ENCODE measurements at regions not wholly inside any gene's neighbourhood (a gene's known extent, or its start where the extent isn't known, plus 50 kb on each side); places are given as distances from the start of the nearest gene placed in this dataset.

DNA sequence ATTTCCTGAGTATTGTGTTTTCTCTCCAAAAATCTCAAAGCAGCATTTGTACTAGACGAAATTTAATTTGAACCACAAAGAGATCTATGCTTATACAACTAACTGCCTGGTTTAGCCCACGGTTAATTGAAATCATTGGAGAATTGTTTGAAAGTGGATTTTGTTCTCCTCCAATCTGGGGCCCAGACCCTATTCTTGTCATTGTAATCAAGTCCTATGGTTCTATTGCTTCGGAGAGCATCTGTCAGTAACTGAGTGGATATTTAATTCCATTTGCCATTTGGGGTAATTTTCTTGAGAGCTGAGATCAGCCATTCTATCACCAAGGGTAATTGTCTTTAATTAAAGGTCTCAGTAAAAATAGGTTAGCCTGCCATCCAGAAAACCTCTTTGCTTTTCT lies 117.0 kb upstream of the KCNG1 start:
- Histone ChIP-seq H3K4me1 (ENCODE audit: control insufficient read depth, extremely low read depth, insufficient read depth, low read length) (no peaks in the 10 kb centered on the region), H3K4me3 (ENCODE audit: control insufficient read depth in 2 of 3, extremely low read depth in 1 of 3, insufficient read depth in 2 of 3, low read depth in 1 of 3, low read length in 3 of 3) (no peak overlapping the region), H3K79me2 (ENCODE audit: control insufficient read depth, insufficient read depth, low read length) (no peaks in the 10 kb centered on the region), H3K27ac (ENCODE audit: control insufficient read depth, insufficient read depth, low read length) (no peak overlapping the region), H3K27me3 (ENCODE audit: control insufficient read depth, extremely low read depth, insufficient read depth, low read length) (peaks cover 9% of the 10 kb centered on the region), H3K9me1 (ENCODE audit: control insufficient read depth, extremely low read depth, insufficient read depth, low read length) (no peaks in the 10 kb centered on the region), H3K4me2 (ENCODE audit: control insufficient read depth, extremely low read depth, insufficient read depth, low read depth, low read length) (no peak overlapping the region), H4K20me1 (ENCODE audit: control insufficient read depth, extremely low read depth, insufficient read depth, low read length) (no peaks in the 10 kb centered on the region), H2AFZ (ENCODE audit: control insufficient read depth, low read length) (no peak overlapping the region), H3K36me3 (ENCODE audit: control insufficient read depth in 2 of 2, extremely low read depth in 1 of 2, insufficient read depth in 2 of 2, low read length in 2 of 2) (no peaks in the 10 kb centered on the region), H3K9me3 (ENCODE audit: control insufficient read depth, low read depth, low read length) (no peaks in the 10 kb centered on the region), H3K9ac (ENCODE audit: control insufficient read depth, extremely low read depth, insufficient read depth, low read length) (no peak overlapping the region)
- TF ChIP-seq EZH2 (IDR thresholded peaks at IDR 0.05; ENCODE audit: low read length) (no peak), CTCF (optimal IDR thresholded peaks at IDR 0.05 in 1 of 3, IDR thresholded peaks at IDR 0.05 in 1 of 3, conservative IDR thresholded peaks at IDR 0.05 in 1 of 3; ENCODE audit: extremely low read depth in 1 of 3, insufficient read depth in 2 of 3, low read length in 3 of 3) (no peak)
- DNase-seq (ENCODE audit: low read depth, low spot score) (no peak), FAIRE-seq (no peak)
- dilution Hi-C loops (cut with MboI; ENCODE audit: extremely low pct_ligation_motif_present, low sequenced_read_pairs): no loop called here

GRCh38 chr20:51138576-51138975 lies 115.7 kb upstream of the KCNG1 start:
- Histone ChIP-seq H3K4me2 (ENCODE audit: control insufficient read depth, extremely low read depth, insufficient read depth, low read depth, low read length) (no peak overlapping the region), H3K27ac (ENCODE audit: control insufficient read depth, insufficient read depth, low read length) (no peak overlapping the region), H3K9me1 (ENCODE audit: control insufficient read depth, extremely low read depth, insufficient read depth, low read length) (no peaks in the 10 kb centered on the region), H3K79me2 (ENCODE audit: control insufficient read depth, insufficient read depth, low read length) (no peaks in the 10 kb centered on the region), H3K27me3 (ENCODE audit: control insufficient read depth, extremely low read depth, insufficient read depth, low read length) (peaks cover 9% of the 10 kb centered on the region), H3K4me1 (ENCODE audit: control insufficient read depth, extremely low read depth, insufficient read depth, low read length) (no peaks in the 10 kb centered on the region), H3K9ac (ENCODE audit: control insufficient read depth, extremely low read depth, insufficient read depth, low read length) (no peak overlapping the region), H3K4me3 (ENCODE audit: control insufficient read depth in 2 of 3, extremely low read depth in 1 of 3, insufficient read depth in 2 of 3, low read depth in 1 of 3, low read length in 3 of 3) (no peak overlapping the region), H2AFZ (ENCODE audit: control insufficient read depth, low read length) (no peak overlapping the region), H3K36me3 (ENCODE audit: control insufficient read depth in 2 of 2, extremely low read depth in 1 of 2, insufficient read depth in 2 of 2, low read length in 2 of 2) (no peaks in the 10 kb centered on the region), H3K9me3 (ENCODE audit: control insufficient read depth, low read depth, low read length) (no peaks in the 10 kb centered on the region), H4K20me1 (ENCODE audit: control insufficient read depth, extremely low read depth, insufficient read depth, low read length) (no peaks in the 10 kb centered on the region)
- no peak for DNase-seq (ENCODE audit: low read depth, low spot score)
- dilution Hi-C loops (cut with MboI; ENCODE audit: extremely low pct_ligation_motif_present, low sequenced_read_pairs): no loop called here
- FAIRE-seq: no peak
- no peak for TF ChIP-seq CTCF (optimal IDR thresholded peaks at IDR 0.05 in 1 of 3, IDR thresholded peaks at IDR 0.05 in 1 of 3, conservative IDR thresholded peaks at IDR 0.05 in 1 of 3; ENCODE audit: extremely low read depth in 1 of 3, insufficient read depth in 2 of 3, low read length in 3 of 3)
- TF ChIP-seq EZH2 (IDR thresholded peaks at IDR 0.05; ENCODE audit: low read length): no peak
